ENCODE measurements at regions not wholly inside any gene's neighbourhood (a gene's known extent, or its start where the extent isn't known, plus 50 kb on each side); places are given as distances from the start of the nearest gene placed in this dataset.

GRCh38 chr2:226680719-226681118 lies 118.9 kb downstream of the IRS1 start:
- DNase-seq (ENCODE audit: low read depth in 1 of 2, low spot score in 2 of 2), result no peak
- H3K27me3 ChIP-seq (replicated peaks), result no peaks in the 10 kb centered on the region
- no peak overlapping the region for H3K27ac ChIP-seq
- no peak overlapping the region for H3K4me3 ChIP-seq
- H3K9me3 ChIP-seq (replicated peaks), result no peaks in the 10 kb centered on the region
- peaks cover 22% of the 10 kb centered on the region for H3K4me1 ChIP-seq (replicated peaks)
- H3K36me3 ChIP-seq, result no peaks in the 10 kb centered on the region

DNA sequence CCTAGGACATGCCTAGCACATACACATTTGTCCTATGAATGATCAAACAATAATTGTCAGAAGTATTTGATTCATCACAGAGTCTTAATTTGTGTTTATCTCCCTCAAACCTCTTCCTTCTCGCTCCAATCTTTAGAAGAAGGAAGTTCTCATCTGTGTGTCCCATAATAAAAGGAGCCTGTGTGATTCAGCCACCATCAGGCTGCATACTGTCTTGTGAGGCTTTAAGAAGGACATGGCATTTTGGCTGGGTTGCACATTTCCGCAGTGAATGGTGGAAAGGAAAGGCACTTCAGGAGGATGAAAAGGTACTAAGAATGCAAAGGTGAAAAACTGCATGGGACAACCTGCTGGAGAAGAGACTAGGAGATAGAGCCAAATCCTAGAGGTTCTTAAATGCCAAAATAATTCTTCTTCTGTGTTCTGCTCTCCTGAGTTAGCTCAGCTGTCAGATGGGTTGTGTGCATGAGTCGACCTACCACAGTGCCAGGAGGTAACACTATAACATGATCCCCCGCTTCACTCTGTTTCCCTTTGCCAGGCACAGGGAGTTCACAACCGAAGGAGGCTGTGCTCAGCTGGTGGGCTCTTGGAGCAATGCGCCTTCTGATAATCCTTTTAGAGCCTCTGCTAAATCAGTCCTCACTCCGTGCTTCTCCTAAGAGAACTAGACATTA lies 120.1 kb downstream of the IRS1 start:
- Histone ChIP-seq H3K27me3 (replicated peaks) (no peaks in the 10 kb centered on the region), H3K9me3 (replicated peaks) (no peaks in the 10 kb centered on the region), H3K4me3 (no peak overlapping the region), H3K4me1 (replicated peaks) (peaks cover 22% of the 10 kb centered on the region), H3K36me3 (no peaks in the 10 kb centered on the region), H3K27ac (no peak overlapping the region)
- DNase-seq (ENCODE audit: low read depth in 1 of 2, low spot score in 2 of 2), result no peak

DNA sequence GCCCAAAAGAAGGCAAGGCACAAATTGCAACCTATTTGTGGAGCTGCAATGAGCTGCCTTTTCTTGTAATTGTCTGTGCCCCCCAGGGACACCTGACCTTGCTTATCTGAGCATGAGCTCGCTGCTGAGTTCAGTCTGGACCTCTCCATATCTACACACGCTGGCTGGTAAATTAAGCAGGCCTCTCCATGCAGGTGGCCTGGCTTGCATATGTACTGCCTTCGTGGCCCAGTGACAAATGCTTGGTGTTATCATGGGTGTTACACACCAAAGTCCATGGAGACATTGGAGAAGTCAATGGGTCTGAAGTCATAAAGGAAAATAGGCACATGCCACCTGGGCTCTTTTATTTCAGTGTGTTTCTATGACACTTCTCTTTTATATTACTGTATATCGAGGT lies 121.2 kb downstream of the IRS1 start:
- H3K27ac ChIP-seq, result no peak overlapping the region

GRCh38 chr2:226677080-226677479 lies 122.5 kb downstream of the IRS1 start:
- DNase-seq (ENCODE audit: low read depth in 1 of 2, low spot score in 2 of 2), result no peak
- H3K9me3 ChIP-seq (replicated peaks), result no peaks in the 10 kb centered on the region
- H3K4me3 ChIP-seq, result no peak overlapping the region
- H3K36me3 ChIP-seq, result no peaks in the 10 kb centered on the region
- H3K4me1 ChIP-seq (replicated peaks), result peaks cover 21% of the 10 kb centered on the region
- no peaks in the 10 kb centered on the region for H3K27me3 ChIP-seq (replicated peaks)
- H3K27ac ChIP-seq, result no peak overlapping the region

More for the DNA sequence above, 121.2 kb downstream of the IRS1 start:
- DNase-seq (ENCODE audit: low read depth in 1 of 2, low spot score in 2 of 2), result no peak
- Histone ChIP-seq H3K4me1 (replicated peaks) (peaks cover 23% of the 10 kb centered on the region), H3K4me3 (no peak overlapping the region), H3K27me3 (replicated peaks) (no peaks in the 10 kb centered on the region), H3K9me3 (replicated peaks) (no peaks in the 10 kb centered on the region), H3K36me3 (no peaks in the 10 kb centered on the region)

- Histone ChIP-seq H3K9me3 (replicated peaks) (no peaks in the 10 kb centered on the region), H3K4me1 (replicated peaks) (peaks cover 21% of the 10 kb centered on the region), H3K27me3 (replicated peaks) (no peaks in the 10 kb centered on the region), H3K36me3 (no peaks in the 10 kb centered on the region), H3K4me3 (no peak overlapping the region), H3K27ac (no peak overlapping the region)
- DNase-seq (ENCODE audit: low read depth in 1 of 2, low spot score in 2 of 2), result no peak
Observed at GRCh38 chr2:226676618-226677017, 123.0 kb downstream of the IRS1 start.

DNA sequence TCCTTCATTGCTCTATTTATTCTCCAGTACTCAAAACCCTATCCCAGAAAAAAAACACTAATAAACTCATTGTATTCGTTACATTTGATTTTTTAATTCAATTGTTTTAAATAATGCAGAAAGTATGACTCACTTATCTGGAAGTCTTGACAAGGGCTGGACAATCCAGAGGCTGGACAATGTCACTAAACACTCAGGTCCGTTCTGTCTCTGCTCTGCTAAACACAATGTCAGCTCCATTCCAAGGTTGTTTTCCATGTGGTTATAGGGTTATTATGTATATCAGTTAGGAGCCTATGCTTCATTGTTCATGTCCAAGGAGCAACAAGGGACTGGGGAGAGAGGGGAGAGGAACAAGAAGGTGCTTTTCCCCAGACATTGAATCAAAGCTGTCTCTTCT lies 125.5 kb downstream of the IRS1 start:
- Histone ChIP-seq H3K27me3 (replicated peaks) (no peaks in the 10 kb centered on the region), H3K4me1 (replicated peaks) (peaks cover 21% of the 10 kb centered on the region), H3K36me3 (no peaks in the 10 kb centered on the region), H3K4me3 (no peak overlapping the region), H3K27ac (no peak overlapping the region; the same call in none of the 2 replicates), H3K9me3 (replicated peaks) (no peaks in the 10 kb centered on the region)
- DNase-seq (ENCODE audit: low read depth in 1 of 2, low spot score in 2 of 2), result peak in 1 of 2 experiments; percentile 58

DNA sequence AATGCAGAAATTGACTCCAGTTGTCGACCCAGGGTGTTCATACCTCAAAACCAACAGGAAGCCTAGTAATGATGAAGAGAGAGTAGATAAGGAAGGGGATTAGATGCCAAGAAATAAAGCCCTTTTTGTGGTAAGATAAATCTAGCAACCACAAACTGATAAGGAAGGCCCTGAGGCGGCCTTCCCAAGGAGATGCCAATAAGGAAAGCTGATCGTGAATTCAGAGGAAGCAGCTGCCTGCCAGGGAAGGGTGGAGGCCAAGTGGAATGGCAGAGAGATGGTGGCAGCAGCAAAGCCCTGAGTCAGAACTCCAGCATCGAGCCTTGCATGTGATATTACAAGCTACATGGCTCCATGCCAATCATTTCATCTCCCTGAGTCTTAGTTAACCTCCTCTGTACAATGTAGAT lies 126.3 kb downstream of the IRS1 start:
- no peaks in the 10 kb centered on the region for H3K36me3 ChIP-seq
- H3K9me3 ChIP-seq (replicated peaks), result no peaks in the 10 kb centered on the region
- H3K27ac ChIP-seq, result peak overlapping the region; percentile 24; the same call in 1 of the 2 replicates
- no peaks in the 10 kb centered on the region for H3K27me3 ChIP-seq (replicated peaks)
- peaks cover 21% of the 10 kb centered on the region for H3K4me1 ChIP-seq (replicated peaks)
- peak; percentile 52 to 64 for DNase-seq (ENCODE audit: low read depth in 1 of 2, low spot score in 2 of 2)
- no peak overlapping the region for H3K4me3 ChIP-seq

GRCh38 chr2:226671141-226671676 lies 128.4 kb downstream of the IRS1 start:
- no peak overlapping the region for H3K4me3 ChIP-seq
- no peaks in the 10 kb centered on the region for H3K9me3 ChIP-seq (replicated peaks)
- H3K27me3 ChIP-seq (replicated peaks), result no peaks in the 10 kb centered on the region
- H3K36me3 ChIP-seq, result no peaks in the 10 kb centered on the region
- no peak overlapping the region for H3K27ac ChIP-seq
- no peak for DNase-seq (ENCODE audit: low read depth in 1 of 2, low spot score in 2 of 2)
- peaks cover 21% of the 10 kb centered on the region for H3K4me1 ChIP-seq (replicated peaks)

DNA sequence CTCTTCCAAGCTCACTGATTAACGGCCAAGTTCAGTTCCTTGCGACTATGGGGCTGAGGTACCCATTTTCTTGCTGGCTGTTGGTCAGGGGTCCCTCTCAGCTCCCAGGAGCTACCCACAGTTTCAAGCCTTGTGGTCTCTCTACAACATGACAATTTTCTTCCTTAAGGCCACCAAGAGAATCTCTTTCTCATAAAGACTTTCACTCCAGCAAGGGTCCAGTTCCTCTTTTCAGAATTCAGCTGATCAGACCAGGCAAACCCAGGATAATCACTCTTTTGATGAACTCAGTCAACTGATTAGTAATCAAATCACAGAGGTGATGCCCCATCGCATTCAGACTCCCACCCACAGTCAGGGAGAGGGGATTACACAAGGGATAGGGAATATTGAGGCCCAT lies 129.7 kb downstream of the IRS1 start:
- Histone ChIP-seq H3K36me3 (no peaks in the 10 kb centered on the region), H3K27ac (no peak overlapping the region), H3K9me3 (replicated peaks) (no peaks in the 10 kb centered on the region), H3K27me3 (replicated peaks) (no peaks in the 10 kb centered on the region), H3K4me1 (replicated peaks) (peaks cover 20% of the 10 kb centered on the region), H3K4me3 (no peak overlapping the region)
- no peak for DNase-seq (ENCODE audit: low read depth in 1 of 2, low spot score in 2 of 2)

DNA sequence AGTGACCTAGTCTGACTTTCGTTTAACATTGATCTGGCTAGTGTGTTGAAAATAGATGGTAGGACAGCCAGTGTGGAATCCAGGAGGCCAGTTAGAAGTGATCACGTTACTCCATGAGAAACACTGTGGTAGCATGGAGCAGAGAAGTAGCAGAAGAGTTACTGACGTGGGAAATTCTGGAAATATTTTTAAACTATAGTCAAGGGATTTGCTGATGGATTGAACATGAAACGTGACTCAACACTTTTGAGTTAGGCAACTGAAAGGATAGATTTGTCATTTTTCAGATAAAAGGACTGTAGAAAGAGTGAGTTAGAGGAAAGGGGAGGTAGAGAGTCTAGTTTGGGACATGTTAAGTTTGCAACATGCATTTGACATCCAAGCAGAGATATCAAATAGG lies 130.4 kb downstream of the IRS1 start:
- Histone ChIP-seq H3K4me1 (replicated peaks) (peaks cover 18% of the 10 kb centered on the region), H3K36me3 (no peaks in the 10 kb centered on the region), H3K27me3 (replicated peaks) (no peaks in the 10 kb centered on the region), H3K9me3 (replicated peaks) (no peaks in the 10 kb centered on the region), H3K4me3 (no peak overlapping the region), H3K27ac (no peak overlapping the region)
- no peak for DNase-seq (ENCODE audit: low read depth in 1 of 2, low spot score in 2 of 2)

- no peak overlapping the region for H3K27ac ChIP-seq
- no peak for DNase-seq (ENCODE audit: low read depth in 1 of 2, low spot score in 2 of 2)
- no peaks in the 10 kb centered on the region for H3K9me3 ChIP-seq (replicated peaks)
- H3K4me1 ChIP-seq (replicated peaks), result peaks cover 6% of the 10 kb centered on the region
- no peak overlapping the region for H3K4me3 ChIP-seq
- no peaks in the 10 kb centered on the region for H3K27me3 ChIP-seq (replicated peaks)
- H3K36me3 ChIP-seq, result no peaks in the 10 kb centered on the region
Observed at GRCh38 chr2:226667736-226668135, 131.9 kb downstream of the IRS1 start.

GRCh38 chr2:226665306-226665831 lies 134.3 kb downstream of the IRS1 start:
- Histone ChIP-seq H3K4me1 (replicated peaks) (peaks cover 28% of the 10 kb centered on the region), H3K27me3 (replicated peaks) (no peaks in the 10 kb centered on the region), H3K27ac (no peak overlapping the region), H3K4me3 (no peak overlapping the region), H3K9me3 (replicated peaks) (no peaks in the 10 kb centered on the region), H3K36me3 (no peaks in the 10 kb centered on the region)
- no peak for DNase-seq (ENCODE audit: low read depth in 1 of 2, low spot score in 2 of 2)

GRCh38 chr2:226664661-226665060 lies 135.0 kb downstream of the IRS1 start:
- Histone ChIP-seq H3K4me1 (replicated peaks) (peaks cover 32% of the 10 kb centered on the region), H3K27me3 (replicated peaks) (no peaks in the 10 kb centered on the region), H3K9me3 (replicated peaks) (no peaks in the 10 kb centered on the region), H3K4me3 (no peak overlapping the region), H3K36me3 (no peaks in the 10 kb centered on the region), H3K27ac (no peak overlapping the region)
- DNase-seq (ENCODE audit: low read depth in 1 of 2, low spot score in 2 of 2), result no peak

- Histone ChIP-seq H3K36me3 (no peaks in the 10 kb centered on the region), H3K27me3 (replicated peaks) (no peaks in the 10 kb centered on the region), H3K4me1 (replicated peaks) (peaks cover 36% of the 10 kb centered on the region), H3K9me3 (replicated peaks) (no peaks in the 10 kb centered on the region), H3K27ac (no peak overlapping the region), H3K4me3 (no peak overlapping the region)
- DNase-seq (ENCODE audit: low read depth in 1 of 2, low spot score in 2 of 2), result no peak
Observed at GRCh38 chr2:226664140-226664539, 135.5 kb downstream of the IRS1 start.

Data from SJSA1 (cell line).